HG02759 (cell line): ENCODE measurements at regions not wholly inside any gene's neighbourhood (a gene's known extent, or its start where the extent isn't known, plus 50 kb on each side); places are given as distances from the start of the nearest gene placed in this dataset.

Source experiments
- ATAC-seq: cut with Tn5 transposase; IDR thresholded peaks from one replicate; pipeline ENCODE4 v1.9.1; 2021; ENCODE audit warnings: mild to moderate bottlenecking, moderate library complexity; ENCODE audit not compliant: unreplicated experiment

DNA sequence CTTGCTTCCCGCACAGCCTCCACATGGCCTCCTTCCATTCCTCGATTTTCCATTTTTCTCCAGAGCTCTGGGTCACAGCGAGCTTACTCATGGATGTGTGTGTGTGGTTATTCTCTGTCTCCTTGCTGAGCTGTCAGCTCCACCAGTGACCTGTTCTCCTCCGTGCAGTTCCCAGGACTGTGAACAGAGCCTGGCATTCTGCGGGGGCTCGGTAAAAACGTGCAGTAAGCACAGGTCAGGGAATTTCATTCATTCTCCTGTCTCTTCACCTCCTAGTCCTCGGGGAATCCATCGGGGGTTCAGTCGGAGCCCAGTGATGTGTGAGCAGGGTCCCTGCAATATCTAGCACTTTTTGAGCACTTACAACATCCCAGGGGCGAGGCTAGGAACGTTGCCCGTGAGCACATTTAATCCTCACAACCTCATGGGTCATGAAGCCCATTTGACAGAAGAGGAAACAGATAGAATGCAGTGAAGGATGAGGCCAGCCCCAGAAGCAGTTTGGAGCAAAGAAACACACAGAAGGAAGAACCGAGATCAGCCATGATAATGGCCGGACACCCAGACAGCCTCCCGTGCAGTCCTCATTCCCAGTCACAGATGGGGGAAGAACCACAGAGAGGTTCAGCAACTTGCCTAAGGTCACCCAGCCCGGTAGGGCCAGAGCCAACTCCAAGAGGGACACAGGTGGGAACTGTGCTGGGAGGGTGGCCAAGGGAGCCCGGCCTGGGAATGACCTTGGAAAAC is 183.2 kb upstream of the GSE1 start:
- no peak for ATAC-seq

- no peak for ATAC-seq
These were observed 182.3 kb upstream of the GSE1 start for GRCh38 chr16:85430523-85431421.

DNA sequence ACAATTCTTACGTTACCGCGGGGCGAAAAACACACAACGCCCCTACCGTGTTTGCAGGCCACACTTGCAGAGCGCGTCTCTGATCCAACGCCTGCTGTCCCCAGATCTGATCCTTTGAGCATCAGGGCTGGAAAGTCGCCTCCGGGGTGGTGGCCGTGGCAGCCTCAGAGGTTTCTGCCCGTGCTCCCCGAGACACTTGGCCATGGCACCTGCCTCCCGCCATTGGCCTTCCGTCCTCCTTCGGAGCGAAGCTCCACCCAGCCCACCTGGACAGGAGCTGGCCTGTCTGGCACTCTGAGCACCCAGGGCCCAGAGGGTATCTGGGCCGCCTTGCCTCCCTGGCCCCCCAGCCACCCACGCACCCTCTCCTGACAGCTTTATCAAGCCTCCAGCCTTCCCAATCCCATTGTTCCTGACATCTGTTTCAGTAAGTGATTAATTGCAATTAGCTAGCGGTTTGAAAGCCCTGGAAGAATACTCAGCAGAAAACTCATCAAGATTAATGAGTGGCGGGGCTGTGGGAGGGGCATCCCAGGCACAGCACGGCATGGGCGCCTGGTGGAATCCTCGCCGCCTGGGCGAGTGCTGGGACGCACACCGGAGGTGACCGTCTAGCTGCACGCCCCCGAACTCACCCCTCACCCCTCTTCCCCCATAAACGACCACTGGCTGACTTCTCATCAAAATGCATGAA is 181.5 kb upstream of the GSE1 start:
- ATAC-seq = no peak

DNA sequence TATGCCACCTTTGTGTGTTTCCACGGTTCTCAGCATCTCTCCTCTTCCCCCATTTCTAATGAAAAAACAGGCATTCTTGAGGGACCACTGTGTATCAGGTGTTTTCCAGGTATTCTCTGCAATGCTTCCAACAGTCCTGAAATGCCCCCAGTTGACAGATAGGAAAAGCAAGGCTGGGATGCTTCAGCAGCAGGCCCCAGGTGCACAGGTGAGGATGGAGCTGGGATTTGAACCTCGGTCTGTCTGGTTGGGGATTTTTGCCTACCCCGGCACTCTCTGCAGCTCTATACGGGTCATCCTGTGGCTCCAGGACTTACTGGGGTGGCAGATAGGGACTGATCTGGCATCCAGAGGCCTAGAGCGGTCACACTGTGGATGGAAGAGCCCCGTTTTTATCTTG is 180.5 kb upstream of the GSE1 start:
- ATAC-seq = no peak

- ATAC-seq = no peak
These were observed 179.6 kb upstream of the GSE1 start for GRCh38 chr16:85433477-85433876.

GRCh38 chr16:85435286-85435685 is 177.8 kb upstream of the GSE1 start:
- ATAC-seq = no peak

DNA sequence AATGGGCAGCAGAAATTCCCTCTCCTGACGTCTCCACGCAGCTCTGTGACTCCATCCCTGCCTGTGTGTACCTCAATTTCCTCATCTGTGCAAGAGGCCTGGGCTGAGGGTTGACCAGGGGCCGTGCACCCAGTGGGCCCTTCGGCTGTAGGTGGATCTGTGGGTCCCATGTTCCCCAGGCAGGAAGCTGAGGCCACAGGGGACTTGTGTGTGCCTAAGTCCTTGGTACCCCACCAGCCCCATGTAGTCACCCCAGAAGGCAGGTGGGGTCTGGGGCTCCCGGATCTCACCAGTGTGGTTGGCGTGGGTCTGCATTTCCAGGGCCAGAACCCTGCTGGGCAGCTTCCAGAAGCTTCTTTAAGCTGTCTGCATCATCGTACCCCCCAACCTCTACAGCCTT is 177.4 kb upstream of the GSE1 start:
- no peak for ATAC-seq

- ATAC-seq = no peak
These were observed 176.9 kb upstream of the GSE1 start for GRCh38 chr16:85436207-85436606.

GRCh38 chr16:85436636-85437165 is 176.4 kb upstream of the GSE1 start:
- no peak for ATAC-seq

DNA sequence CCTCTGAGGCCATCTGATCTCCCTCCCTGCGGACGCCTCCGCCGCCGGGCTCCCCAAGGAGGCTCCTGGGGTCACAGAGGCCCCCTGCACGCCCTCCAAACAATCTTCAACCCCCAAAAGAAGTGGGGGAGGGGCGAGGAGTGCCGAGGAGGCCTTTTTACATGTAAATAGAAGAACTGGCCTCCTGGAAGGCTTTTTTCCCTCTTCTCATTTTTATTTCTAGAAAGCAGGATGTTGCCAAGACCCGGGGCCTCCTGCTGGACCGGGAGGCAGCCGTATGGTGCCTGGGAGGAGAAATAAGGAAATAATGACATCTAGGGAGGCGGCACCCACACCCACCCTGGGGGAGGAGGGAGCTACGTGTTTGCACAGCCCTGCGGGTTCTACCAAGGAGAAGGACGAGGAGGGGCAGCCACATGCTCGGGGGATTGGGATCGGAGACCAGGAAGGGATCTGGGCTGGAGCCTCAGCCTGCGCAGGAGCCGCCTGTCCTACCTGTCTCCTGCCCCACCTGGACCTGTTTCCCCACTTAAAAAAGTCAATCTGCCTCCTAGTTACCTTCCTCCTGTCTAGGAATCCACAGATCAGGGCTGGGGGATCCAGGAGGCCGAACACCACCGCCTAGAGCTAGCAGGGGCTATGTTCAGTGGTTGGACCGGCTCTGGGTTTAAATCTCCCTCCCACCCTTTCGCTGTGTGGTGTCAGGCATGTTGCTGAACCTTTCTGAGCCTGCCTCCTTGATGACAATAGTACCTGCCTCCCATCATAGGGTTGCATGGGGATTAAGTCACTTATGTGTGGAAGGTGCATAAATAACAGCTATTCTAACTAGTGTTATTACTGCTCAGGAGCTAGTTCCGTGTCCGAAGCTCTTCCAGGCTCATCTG is 175.7 kb upstream of the GSE1 start:
- ATAC-seq = no peak

DNA sequence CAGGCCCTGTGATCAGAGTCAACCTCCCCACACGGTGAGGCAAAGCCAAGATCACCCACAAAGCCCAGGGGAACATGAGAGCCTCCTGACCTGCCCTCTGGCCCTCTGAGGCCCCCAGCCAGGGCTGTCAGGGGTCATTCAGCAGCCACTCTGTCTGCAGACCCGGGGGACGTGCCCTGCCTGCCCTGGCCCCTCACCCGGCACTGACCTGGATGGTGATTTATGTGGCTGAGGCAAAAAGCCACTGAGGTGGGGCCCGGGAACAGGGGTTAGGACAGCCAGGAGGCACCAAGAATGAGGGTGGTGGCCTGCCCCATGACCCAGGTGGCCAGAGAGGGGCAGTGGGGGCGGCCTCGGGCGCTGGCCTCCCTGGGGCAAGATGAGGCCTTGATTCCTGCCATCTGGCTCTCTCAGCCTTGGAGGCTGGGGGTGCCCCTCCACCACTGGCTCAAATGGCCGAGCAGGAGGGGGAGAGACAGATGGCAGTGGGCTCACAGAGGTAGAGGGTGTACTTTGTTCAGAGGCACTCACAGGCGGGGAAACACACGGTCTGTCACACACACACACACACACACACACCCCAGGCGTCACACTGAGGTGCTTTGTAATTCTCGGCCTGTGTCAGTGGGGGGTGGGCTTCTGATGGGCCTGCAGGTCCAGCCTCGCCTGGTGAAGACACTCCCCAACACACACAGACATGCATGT is 174.0 kb upstream of the GSE1 start:
- ATAC-seq = no peak

- ATAC-seq = no peak
These were observed 172.4 kb upstream of the GSE1 start for GRCh38 chr16:85440744-85441143.

GRCh38 chr16:85441189-85441889 is 171.8 kb upstream of the GSE1 start:
- no peak for ATAC-seq

DNA sequence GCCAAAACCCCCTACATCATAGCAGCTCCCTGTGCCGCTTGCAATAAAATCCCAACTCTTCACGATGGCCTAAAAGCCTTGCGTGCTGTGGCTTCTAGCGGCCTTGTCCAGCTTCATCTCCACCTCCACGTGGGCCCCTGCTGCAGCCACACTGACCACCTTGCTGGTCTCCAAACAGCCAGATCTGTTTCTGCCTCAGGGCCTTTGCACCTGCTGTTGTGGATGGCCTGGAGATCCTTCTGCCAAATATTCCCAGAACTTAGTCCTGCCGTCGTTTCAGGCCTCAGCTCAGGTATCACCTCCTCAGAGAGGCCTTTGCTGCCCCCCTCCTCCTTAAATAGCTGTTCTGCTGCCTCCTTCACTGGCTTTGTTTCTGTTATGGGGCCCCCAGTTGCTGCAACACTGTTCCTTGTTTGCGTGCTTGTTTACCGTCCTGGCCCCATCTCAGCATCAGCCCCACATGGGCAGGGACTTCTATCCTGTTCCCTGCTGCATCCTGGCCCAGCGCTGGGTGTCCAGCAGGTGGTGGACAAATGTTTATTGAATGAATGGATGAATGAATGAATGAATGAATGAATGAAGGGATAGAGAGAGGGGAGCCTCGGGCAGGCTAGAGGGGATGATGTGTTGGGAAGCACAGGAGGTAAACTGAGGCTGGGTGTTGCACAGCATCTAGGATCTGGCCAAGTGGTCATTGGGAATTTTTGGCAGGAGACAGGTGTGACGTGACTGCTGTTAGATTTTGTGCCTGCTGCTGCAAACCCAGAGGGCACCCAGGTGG is 171.0 kb upstream of the GSE1 start:
- ATAC-seq = no peak

GRCh38 chr16:85443116-85443515 is 170.0 kb upstream of the GSE1 start:
- no peak for ATAC-seq

DNA sequence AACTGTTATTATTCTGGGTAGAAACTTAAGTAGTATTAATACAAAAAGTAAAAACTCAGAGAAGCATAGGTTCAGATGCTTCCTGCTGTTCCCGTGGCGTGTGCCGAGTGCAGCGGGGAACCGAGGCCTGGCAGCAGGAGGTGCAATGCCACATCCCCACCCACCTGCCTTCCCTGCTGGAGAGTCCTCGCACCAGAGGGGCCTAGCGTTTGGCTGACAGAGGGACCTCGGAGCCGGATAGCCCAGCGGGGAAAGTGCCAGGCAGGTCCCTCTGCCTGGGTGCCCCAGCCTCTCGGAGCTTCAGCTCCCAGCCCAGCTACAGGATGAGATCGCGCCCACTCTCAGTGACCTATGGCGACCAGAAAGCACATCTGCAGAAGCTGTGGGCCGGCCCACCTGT is 169.6 kb upstream of the GSE1 start:
- no peak for ATAC-seq

DNA sequence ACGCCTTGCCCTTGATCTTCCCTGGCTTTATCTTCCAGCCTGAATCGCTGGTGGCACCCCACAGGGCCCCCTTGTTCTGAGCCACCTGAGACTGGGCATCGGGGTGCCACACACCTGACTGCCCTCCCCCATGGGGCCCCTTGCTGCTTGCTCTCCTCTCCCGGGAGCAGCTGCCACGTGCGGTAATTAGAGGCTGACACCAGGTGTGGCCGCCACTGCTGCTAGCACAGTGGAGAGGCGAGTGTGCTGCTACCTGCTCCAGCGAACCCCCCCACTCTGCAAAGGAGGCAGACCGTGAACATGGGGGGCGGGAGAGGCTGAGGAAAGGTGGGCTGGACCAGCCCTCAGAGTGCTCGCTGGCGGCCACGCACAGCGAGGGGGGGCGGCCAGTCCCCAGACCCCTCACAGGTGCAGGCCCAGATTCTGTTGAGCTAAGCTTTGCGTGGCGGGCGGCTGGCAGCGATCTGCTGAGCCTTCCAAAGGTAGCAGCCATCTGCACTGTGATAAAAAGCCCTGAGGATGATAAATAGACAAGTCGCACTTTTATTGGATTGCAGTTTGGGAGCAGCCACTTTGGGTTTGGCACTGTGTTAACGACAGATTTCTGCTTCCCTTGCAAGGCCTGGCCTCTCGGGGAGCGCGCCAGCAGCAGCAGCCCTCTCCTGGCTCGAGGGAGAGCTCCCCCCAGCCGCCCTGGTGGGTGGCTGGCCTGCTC is 167.9 kb upstream of the GSE1 start:
- no peak for ATAC-seq

GRCh38 chr16:85445779-85446222 is 167.3 kb upstream of the GSE1 start:
- ATAC-seq = no peak
